SK-MEL-5 (cell line): ENCODE measurements at regions not wholly inside any gene's neighbourhood (a gene's known extent, or its start where the extent isn't known, plus 50 kb on each side); places are given as distances from the start of the nearest gene placed in this dataset.
A peak's percentile ranks its signal among the peaks of the same experiment; 100 is the strongest.

Experiments
- DNase-seq: peaks from one replicate; pipeline ENCODE4 v3.0.0-alpha.2; 2016; ENCODE audit warnings: low read depth, low spot score
- in situ Hi-C: cut with HindIII; loops from 2 replicates; pipeline ENCODE4 v1.10.0; 2016; ENCODE audit warnings: low sequenced_read_pairs, high pct_unique_total_duplicates, low pct_unique_long_range_greater_than_20kb

DNA sequence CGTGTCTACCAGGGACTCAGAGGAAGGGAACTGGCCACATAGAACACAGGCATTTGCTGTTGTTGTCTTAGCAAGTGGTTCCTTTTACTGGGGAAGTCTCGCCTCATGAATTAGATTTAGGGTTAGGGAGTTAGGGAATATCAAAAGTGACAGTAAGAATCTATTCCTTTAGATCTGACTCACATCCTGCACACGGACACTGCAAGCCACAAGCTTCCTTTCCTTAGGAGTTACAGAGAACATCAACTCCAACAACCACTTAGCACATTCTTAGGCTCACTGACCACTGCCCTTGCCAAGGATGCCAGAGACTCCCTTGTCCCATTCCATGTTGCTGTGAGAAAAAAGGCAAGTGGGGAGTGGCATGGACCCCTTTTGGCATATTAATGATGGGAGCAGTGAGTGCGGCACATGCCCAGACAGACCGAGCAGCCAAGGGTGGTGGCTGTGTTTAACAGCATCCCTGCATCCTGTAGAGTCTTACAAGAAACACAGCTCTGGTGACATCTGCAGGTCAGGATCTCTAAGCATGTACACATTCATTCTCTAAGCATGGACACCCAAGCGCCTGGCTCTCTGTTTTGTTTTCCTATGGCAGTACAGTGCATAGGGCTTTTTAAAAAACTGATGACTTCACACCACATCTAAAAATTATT, 745.6 kb upstream of the RAB6C start:
- in situ Hi-C loops, result no loop called here
- DNase-seq, result no peak

DNA sequence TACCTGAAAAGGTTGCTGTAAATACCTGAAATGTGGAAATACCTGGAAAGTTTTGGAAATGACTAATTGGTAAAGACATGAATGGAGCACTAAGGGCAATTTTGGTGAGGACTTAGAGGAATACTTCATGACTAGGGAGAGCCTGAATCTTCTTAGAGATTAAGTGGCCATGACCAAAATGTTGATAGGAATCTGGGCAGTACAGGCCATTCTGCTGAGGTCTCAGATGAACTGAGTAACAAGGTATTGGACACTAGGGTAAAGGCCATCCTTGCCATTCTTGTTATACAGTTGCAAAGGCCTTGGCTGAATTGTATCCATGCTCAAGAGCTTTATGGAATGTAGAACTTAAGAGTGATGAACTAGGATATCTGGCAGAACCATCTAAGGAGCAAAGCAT, 742.9 kb upstream of the RAB6C start:
- no peak for DNase-seq
- in situ Hi-C loops, result no loop called here

GRCh38 chr2:129237966-129238725, 741.3 kb upstream of the RAB6C start:
- DNase-seq, result no peak
- in situ Hi-C loops, result no loop called here

GRCh38 chr2:129239141-129239540, 740.3 kb upstream of the RAB6C start:
- in situ Hi-C loops, result no loop called here

GRCh38 chr2:129240061-129240460, 739.4 kb upstream of the RAB6C start:
- DNase-seq, result no peak
- in situ Hi-C loops, result no loop called here

More at GRCh38 chr2:129239141-129239540, 740.3 kb upstream of the RAB6C start:
- no peak for DNase-seq

GRCh38 chr2:129242269-129242668, 737.2 kb upstream of the RAB6C start:
- in situ Hi-C loops, result no loop called here
- DNase-seq, result no peak

- in situ Hi-C loops, result no loop called here
- no peak for DNase-seq
These were observed 731.7 kb upstream of the RAB6C start for GRCh38 chr2:129247751-129248150.

GRCh38 chr2:129248198-129248597, 731.3 kb upstream of the RAB6C start:
- no peak for DNase-seq
- in situ Hi-C loops, result no loop called here

DNA sequence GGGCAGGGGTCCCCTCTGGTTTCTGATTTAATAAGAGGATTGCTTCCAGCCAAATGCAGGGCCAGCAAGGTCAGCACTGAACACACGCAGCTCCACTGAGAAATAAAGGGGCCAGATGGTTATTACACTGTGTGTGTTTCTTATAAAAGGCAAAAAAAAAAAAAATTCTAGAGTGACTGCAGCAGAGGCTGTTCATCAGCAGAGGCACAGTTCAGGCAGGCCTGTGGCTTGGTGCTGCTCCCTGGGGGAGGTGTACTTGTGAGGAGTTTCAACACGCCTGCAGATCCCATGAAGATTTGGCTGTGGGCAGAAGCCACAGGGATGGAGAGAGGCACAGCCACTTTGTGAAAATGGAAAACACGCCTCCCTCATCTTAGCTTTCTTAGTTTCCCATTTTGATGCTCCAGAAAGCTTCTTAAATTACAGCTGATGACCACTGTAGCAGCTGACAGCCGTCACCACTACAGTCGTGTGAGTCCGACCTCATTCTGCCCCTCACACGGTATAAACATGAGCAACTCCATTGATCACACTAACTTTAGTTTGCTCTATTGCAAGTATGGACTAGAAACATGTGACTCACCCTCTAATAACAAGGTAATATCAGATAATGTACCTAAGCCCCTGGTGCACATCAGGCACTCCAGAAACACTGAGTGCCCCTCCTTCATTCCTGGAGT, 726.5 kb upstream of the RAB6C start:
- no peak for DNase-seq
- in situ Hi-C loops, result no loop called here

DNA sequence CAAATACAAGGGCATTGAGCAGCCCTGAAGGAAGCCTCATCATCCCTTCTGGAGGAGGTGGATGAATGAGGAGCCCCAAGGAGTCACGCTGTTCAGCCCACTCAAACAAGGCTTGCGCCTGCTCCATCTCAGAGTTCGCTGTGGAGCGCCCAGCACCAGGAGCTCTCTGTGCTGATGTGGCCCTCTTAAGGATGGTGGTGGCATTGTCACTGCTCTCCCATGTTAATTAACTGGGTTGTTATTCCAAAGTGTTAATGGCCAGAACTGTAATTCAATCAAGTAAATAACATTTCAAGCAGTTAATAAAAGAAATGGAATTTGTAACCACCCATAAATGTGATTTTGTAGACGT, 726.0 kb upstream of the RAB6C start:
- in situ Hi-C loops, result no loop called here
- peak; percentile 10 for DNase-seq

GRCh38 chr2:129254718-129255117, 724.7 kb upstream of the RAB6C start:
- in situ Hi-C loops, result no loop called here
- DNase-seq, result no peak

GRCh38 chr2:129255610-129256313, 723.7 kb upstream of the RAB6C start:
- in situ Hi-C loops, result no loop called here

GRCh38 chr2:129256642-129257041, 722.8 kb upstream of the RAB6C start:
- in situ Hi-C loops, result no loop called here
- DNase-seq, result no peak

More at GRCh38 chr2:129255610-129256313, 723.7 kb upstream of the RAB6C start:
- DNase-seq, result no peak

- in situ Hi-C loops, result no loop called here
- DNase-seq, result no peak
These were observed 716.5 kb upstream of the RAB6C start for GRCh38 chr2:129262934-129263333.

DNA sequence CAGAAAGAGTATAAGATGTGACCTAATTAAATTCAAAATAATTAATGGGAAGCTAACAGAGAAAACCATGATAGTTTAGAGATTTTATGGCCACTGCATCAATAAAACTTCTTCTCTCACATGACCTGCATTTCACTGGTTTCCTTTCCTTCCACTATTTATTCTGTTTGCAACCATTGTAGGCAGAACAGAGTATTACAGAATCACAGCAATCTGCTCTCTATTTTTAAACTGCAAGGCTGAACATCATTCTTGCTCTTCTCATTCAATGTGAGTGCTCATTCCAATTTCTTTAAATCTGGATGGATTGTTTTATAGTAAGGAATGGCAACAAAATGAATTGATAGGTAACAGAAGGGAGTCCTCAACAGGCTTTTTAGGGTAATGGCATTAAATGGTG, 715.5 kb upstream of the RAB6C start:
- in situ Hi-C loops, result no loop called here
- no peak for DNase-seq

DNA sequence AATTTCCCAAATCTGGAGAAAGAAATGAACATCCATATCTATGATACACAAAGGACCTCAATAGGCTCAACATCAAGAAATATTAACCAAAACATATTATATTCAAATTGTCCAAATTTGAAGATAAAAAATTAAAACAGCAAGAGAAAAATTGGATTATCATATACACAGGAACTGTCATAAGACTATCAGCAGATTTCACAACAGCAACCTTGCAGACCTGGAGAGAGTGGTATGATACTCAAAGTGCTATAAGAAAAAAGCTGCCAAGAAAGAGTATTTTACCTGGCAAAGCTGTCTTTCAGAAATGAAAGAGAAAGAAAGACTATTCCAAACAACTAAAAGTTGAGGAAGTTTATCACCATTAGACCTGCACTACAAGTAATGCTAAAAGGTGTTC, 711.9 kb upstream of the RAB6C start:
- in situ Hi-C loops, result no loop called here
- no peak for DNase-seq

GRCh38 chr2:129273266-129274037, 706.0 kb upstream of the RAB6C start:
- in situ Hi-C loops, result no loop called here

GRCh38 chr2:129274038-129274415, 705.4 kb upstream of the RAB6C start:
- in situ Hi-C loops, result no loop called here
- DNase-seq, result no peak

More at GRCh38 chr2:129273266-129274037, 706.0 kb upstream of the RAB6C start:
- DNase-seq, result no peak
